ENCODE measurements at regions not wholly inside any gene's neighbourhood (a gene's known extent, or its start where the extent isn't known, plus 50 kb on each side); places are given as distances from the start of the nearest gene placed in this dataset.

GRCh38 chr5:164482351-164482750 lies 976.9 kb downstream of the MAT2B start:
- DNase-seq (ENCODE audit: low spot score) = no peak
- no peak for TF ChIP-seq EZH2phosphoT487 (IDR thresholded peaks at IDR 0.05; ENCODE audit: borderline replicate concordance, low read depth, low read length)
- no peak for TF ChIP-seq CTCF (conservative IDR thresholded peaks at IDR 0.05; ENCODE audit: low read length)
- Histone ChIP-seq H3K9me3 (ENCODE audit: low read length) (no peaks in the 10 kb centered on the region), H3K36me3 (ENCODE audit: insufficient read depth, low read length) (no peaks in the 10 kb centered on the region), H2AFZ (ENCODE audit: low read length) (no peak overlapping the region), H3K4me3 (ENCODE audit: low read depth, low read length, poor library complexity, severe bottlenecking) (no peak overlapping the region), H4K20me1 (ENCODE audit: insufficient read depth, low read length) (no peaks in the 10 kb centered on the region), H3K4me1 (ENCODE audit: insufficient read depth, low read length, poor library complexity, severe bottlenecking) (no peaks in the 10 kb centered on the region), H3K9me2 (ENCODE audit: insufficient read depth, low read length) (no peaks in the 10 kb centered on the region), H3K27ac (ENCODE audit: low read depth, low read length, poor library complexity, severe bottlenecking) (no peak overlapping the region), H3K4me2 (ENCODE audit: low read length) (no peak overlapping the region), H3K79me2 (ENCODE audit: insufficient read depth, low read depth, low read length) (no peaks in the 10 kb centered on the region)
- ChIA-PET POLR2A (interaction anchor here (0.7 to 0.9 kb wide), 2 partner anchors 16 to 781 kb away, joined by 3 read pairs; no protein-coding TSS in a partner anchor), CTCF (ENCODE audit: unreplicated experiment) (no interaction called here)
- intact Hi-C loops (cut with micrococcal nuclease; ENCODE audit: unreplicated experiment) = no loop called here
- no TSS peak for BruUV-seq (replicated peaks)

GRCh38 chr5:164484948-164485347 lies 979.5 kb downstream of the MAT2B start:
- Histone ChIP-seq H3K4me2 (ENCODE audit: low read length) (no peak overlapping the region), H2AFZ (ENCODE audit: low read length) (no peak overlapping the region), H3K4me3 (ENCODE audit: low read depth, low read length, poor library complexity, severe bottlenecking) (no peak overlapping the region), H3K79me2 (ENCODE audit: insufficient read depth, low read depth, low read length) (no peaks in the 10 kb centered on the region), H4K20me1 (ENCODE audit: insufficient read depth, low read length) (no peaks in the 10 kb centered on the region), H3K9me3 (ENCODE audit: low read length) (no peaks in the 10 kb centered on the region), H3K4me1 (ENCODE audit: insufficient read depth, low read length, poor library complexity, severe bottlenecking) (no peaks in the 10 kb centered on the region), H3K27ac (ENCODE audit: low read depth, low read length, poor library complexity, severe bottlenecking) (no peak overlapping the region), H3K9me2 (ENCODE audit: insufficient read depth, low read length) (no peaks in the 10 kb centered on the region), H3K36me3 (ENCODE audit: insufficient read depth, low read length) (no peaks in the 10 kb centered on the region)
- POLR2A ChIA-PET = interaction anchor here (0.6 to 1.2 kb wide), 2 partner anchors 9 to 313 kb away, joined by 3 read pairs; no protein-coding TSS in a partner anchor
- CTCF ChIA-PET (ENCODE audit: unreplicated experiment) = no interaction called here
- intact Hi-C loops (cut with micrococcal nuclease; ENCODE audit: unreplicated experiment) = no loop called here
- no TSS peak for BruUV-seq (replicated peaks)
- DNase-seq (ENCODE audit: low spot score) = no peak
- TF ChIP-seq EZH2phosphoT487 (IDR thresholded peaks at IDR 0.05; ENCODE audit: borderline replicate concordance, low read depth, low read length) (no peak), CTCF (conservative IDR thresholded peaks at IDR 0.05; ENCODE audit: low read length) (no peak)

- Histone ChIP-seq H3K4me2 (ENCODE audit: low read length) (no peak overlapping the region), H3K4me3 (ENCODE audit: low read depth, low read length, poor library complexity, severe bottlenecking) (no peak overlapping the region), H4K20me1 (ENCODE audit: insufficient read depth, low read length) (no peaks in the 10 kb centered on the region), H3K36me3 (ENCODE audit: insufficient read depth, low read length) (no peaks in the 10 kb centered on the region), H3K9me2 (ENCODE audit: insufficient read depth, low read length) (no peaks in the 10 kb centered on the region), H3K9me3 (ENCODE audit: low read length) (no peaks in the 10 kb centered on the region), H2AFZ (ENCODE audit: low read length) (no peak overlapping the region), H3K79me2 (ENCODE audit: insufficient read depth, low read depth, low read length) (no peaks in the 10 kb centered on the region), H3K27ac (ENCODE audit: low read depth, low read length, poor library complexity, severe bottlenecking) (no peak overlapping the region), H3K4me1 (ENCODE audit: insufficient read depth, low read length, poor library complexity, severe bottlenecking) (no peaks in the 10 kb centered on the region)
- ChIA-PET CTCF (ENCODE audit: unreplicated experiment) (no interaction called here), POLR2A (no interaction called here)
- no TSS peak for BruUV-seq (replicated peaks)
- intact Hi-C loops (cut with micrococcal nuclease; ENCODE audit: unreplicated experiment) = no loop called here
- TF ChIP-seq CTCF (conservative IDR thresholded peaks at IDR 0.05; ENCODE audit: low read length) (no peak), EZH2phosphoT487 (IDR thresholded peaks at IDR 0.05; ENCODE audit: borderline replicate concordance, low read depth, low read length) (no peak)
- no peak for DNase-seq (ENCODE audit: low spot score)
These were observed 982.5 kb downstream of the MAT2B start for GRCh38 chr5:164487939-164488338.
